Neural cell (in vitro differentiated cells): ENCODE measurements at regions not wholly inside any gene's neighbourhood (a gene's known extent, or its start where the extent isn't known, plus 50 kb on each side); places are given as distances from the start of the nearest gene placed in this dataset.

Experiments used
- H2AFZ ChIP-seq: fragments of 200-600, 300-800 bp; sonication (generic), shearing (Covaris generic); 2 replicates; pipeline ENCODE4 v1.6.0; 2014; ENCODE audit warnings: low read depth, mild to moderate bottlenecking, antibody characterized with exemption, low read length, moderate library complexity
- H3F3A ChIP-seq: fragments of 200-600 bp; shearing (Covaris generic); 2 replicates; pipeline ENCODE4 v1.6.1; 2016; ENCODE audit warnings: mild to moderate bottlenecking, moderate library complexity, mixed read lengths, antibody characterized with exemption, low read length; ENCODE audit not compliant: insufficient read depth, poor library complexity, severe bottlenecking
- H3K27ac ChIP-seq: fragments of 200-600, 300-800 bp; sonication (generic), shearing (Covaris generic); 2 replicates; pipeline ENCODE4 v1.5.1; 2014; ENCODE audit warnings: mild to moderate bottlenecking, low read length, moderate library complexity
- H3K27me3 ChIP-seq: fragments of 300-800, 200-600 bp; sonication (generic), shearing (Covaris generic); 2 replicates; pipeline ENCODE4 v1.6.0; 2014; ENCODE audit warnings: mild to moderate bottlenecking, low read depth, low read length, moderate library complexity; ENCODE audit not compliant: insufficient read depth
- H3K36me3 ChIP-seq: fragments of 300-800, 200-600 bp; sonication (generic), shearing (Covaris generic); 2 replicates; pipeline ENCODE4 v1.5.1; 2014; ENCODE audit warnings: mild to moderate bottlenecking, antibody characterized with exemption, low read length, moderate library complexity; ENCODE audit not compliant: insufficient read depth
- H3K4me2 ChIP-seq: fragments of 300-800, 200-600 bp; sonication (generic), shearing (Covaris generic); 2 replicates; pipeline ENCODE4 v1.6.0; 2014; ENCODE audit warnings: mild to moderate bottlenecking, low read length
- H3K4me3 ChIP-seq: fragments of 300-800, 200-600 bp; sonication (generic), shearing (Covaris generic); 2 replicates; pipeline ENCODE4 v1.5.1; 2014; ENCODE audit warnings: mild to moderate bottlenecking, low read length, moderate library complexity
- H3K79me2 ChIP-seq: fragments of 200-600 bp; shearing (Covaris generic); replicated peaks from 2 replicates; pipeline ENCODE4 v1.6.0; 2014; ENCODE audit warnings: mild to moderate bottlenecking, low read length, moderate library complexity; ENCODE audit not compliant: insufficient read depth
- H3K9ac ChIP-seq: fragments of 300-800, 200-600 bp; sonication (generic), shearing (Covaris generic); 2 replicates; pipeline ENCODE4 v1.6.1; 2016; ENCODE audit warnings: mild to moderate bottlenecking, low read length, mixed read lengths
- H3K9me2 ChIP-seq: fragments of 200-600 bp; shearing (Covaris generic); 2 replicates; pipeline ENCODE4 v1.6.1; 2016; ENCODE audit warnings: mild to moderate bottlenecking, low read length, mixed read lengths; ENCODE audit not compliant: insufficient read depth
- H3K9me3 ChIP-seq: fragments of 200-600, 300-800 bp; sonication (generic), shearing (Covaris generic); 2 replicates; pipeline ENCODE4 v1.6.1; 2016; ENCODE audit warnings: mild to moderate bottlenecking, mixed run types, low read length, moderate library complexity, mixed read lengths
- H4K20me1 ChIP-seq: fragments of 200-600 bp; shearing (Covaris generic); 2 replicates; pipeline ENCODE4 v1.6.1; 2016; ENCODE audit warnings: mild to moderate bottlenecking, mixed run types; ENCODE audit not compliant: insufficient read depth
- EP300 ChIP-seq: fragments of 450-650 bp; conservative IDR thresholded peaks from 2 replicates; pipeline ENCODE4 v1.6.1; 2014; ENCODE audit warnings: antibody characterized with exemption, mild to moderate bottlenecking, moderate library complexity; ENCODE audit not compliant: poor library complexity, severe bottlenecking
- EZH2 ChIP-seq: fragments of 200-600, 300-800 bp; shearing (Covaris generic), sonication (generic); IDR thresholded peaks from 2 replicates; pipeline ENCODE4 v1.6.1; 2014; ENCODE audit warnings: antibody characterized with exemption, low read length, borderline replicate concordance, mild to moderate bottlenecking; ENCODE audit not compliant: insufficient read depth, poor library complexity, severe bottlenecking
- MXI1 ChIP-seq: fragments of 450-650 bp; conservative IDR thresholded peaks from 2 replicates; pipeline ENCODE4 v1.6.1; 2014; ENCODE audit warnings: antibody characterized with exemption, mild to moderate bottlenecking; ENCODE audit not compliant: poor library complexity, severe bottlenecking
- POLR2AphosphoS5 ChIP-seq: IDR thresholded peaks from 2 replicates; pipeline ENCODE4 v1.6.1; 2012
- RAD21 ChIP-seq: fragments of 450-650 bp; conservative IDR thresholded peaks from 2 replicates; pipeline ENCODE4 v1.6.1; 2014; ENCODE audit warnings: antibody characterized with exemption, mild to moderate bottlenecking, moderate library complexity
- REST ChIP-seq: IDR thresholded peaks from 2 replicates; pipeline ENCODE4 v1.6.1; 2012; ENCODE audit warnings: borderline replicate concordance
- SMC3 ChIP-seq: fragments of 450-650 bp; conservative IDR thresholded peaks from 2 replicates; pipeline ENCODE4 v1.6.1; 2014; ENCODE audit warnings: antibody characterized with exemption, mild to moderate bottlenecking, moderate library complexity; ENCODE audit not compliant: poor library complexity
- TAF1 ChIP-seq: IDR thresholded peaks from 2 replicates; pipeline ENCODE4 v1.6.1; 2012; ENCODE audit warnings: low read depth
- TF ChIP-seq, protein P1 (sequence below): fragments of 450-650 bp; IDR thresholded peaks from 2 replicates; pipeline ENCODE4 v1.5.1; 2014; ENCODE audit warnings: antibody characterized with exemption, mild to moderate bottlenecking, moderate library complexity; ENCODE audit not compliant: poor library complexity, severe bottlenecking

GRCh38 chr2:193382583-193382982, 1187.8 kb upstream of the TMEFF2 start:
- Histone ChIP-seq H3K9me3 (no peaks in the 10 kb centered on the region), H3K9ac (no peak overlapping the region), H3K36me3 (no peaks in the 10 kb centered on the region), H3K4me3 (no peak overlapping the region), H3K27ac (no peak overlapping the region), H3F3A (no peaks in the 10 kb centered on the region), H2AFZ (no peak overlapping the region), H3K9me2 (no peaks in the 10 kb centered on the region), H4K20me1 (no peaks in the 10 kb centered on the region), H3K27me3 (no peaks in the 10 kb centered on the region), H3K79me2 (no peaks in the 10 kb centered on the region), H3K4me2 (no peak overlapping the region)
- TF ChIP-seq MXI1 (no peak), RAD21 (no peak), EZH2 (no peak), POLR2AphosphoS5 (no peak), EP300 (no peak), SMC3 (no peak), TAF1 (no peak), REST (no peak)
- TF ChIP-seq, protein P1, sequence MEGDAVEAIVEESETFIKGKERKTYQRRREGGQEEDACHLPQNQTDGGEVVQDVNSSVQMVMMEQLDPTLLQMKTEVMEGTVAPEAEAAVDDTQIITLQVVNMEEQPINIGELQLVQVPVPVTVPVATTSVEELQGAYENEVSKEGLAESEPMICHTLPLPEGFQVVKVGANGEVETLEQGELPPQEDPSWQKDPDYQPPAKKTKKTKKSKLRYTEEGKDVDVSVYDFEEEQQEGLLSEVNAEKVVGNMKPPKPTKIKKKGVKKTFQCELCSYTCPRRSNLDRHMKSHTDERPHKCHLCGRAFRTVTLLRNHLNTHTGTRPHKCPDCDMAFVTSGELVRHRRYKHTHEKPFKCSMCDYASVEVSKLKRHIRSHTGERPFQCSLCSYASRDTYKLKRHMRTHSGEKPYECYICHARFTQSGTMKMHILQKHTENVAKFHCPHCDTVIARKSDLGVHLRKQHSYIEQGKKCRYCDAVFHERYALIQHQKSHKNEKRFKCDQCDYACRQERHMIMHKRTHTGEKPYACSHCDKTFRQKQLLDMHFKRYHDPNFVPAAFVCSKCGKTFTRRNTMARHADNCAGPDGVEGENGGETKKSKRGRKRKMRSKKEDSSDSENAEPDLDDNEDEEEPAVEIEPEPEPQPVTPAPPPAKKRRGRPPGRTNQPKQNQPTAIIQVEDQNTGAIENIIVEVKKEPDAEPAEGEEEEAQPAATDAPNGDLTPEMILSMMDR: no peak

DNA sequence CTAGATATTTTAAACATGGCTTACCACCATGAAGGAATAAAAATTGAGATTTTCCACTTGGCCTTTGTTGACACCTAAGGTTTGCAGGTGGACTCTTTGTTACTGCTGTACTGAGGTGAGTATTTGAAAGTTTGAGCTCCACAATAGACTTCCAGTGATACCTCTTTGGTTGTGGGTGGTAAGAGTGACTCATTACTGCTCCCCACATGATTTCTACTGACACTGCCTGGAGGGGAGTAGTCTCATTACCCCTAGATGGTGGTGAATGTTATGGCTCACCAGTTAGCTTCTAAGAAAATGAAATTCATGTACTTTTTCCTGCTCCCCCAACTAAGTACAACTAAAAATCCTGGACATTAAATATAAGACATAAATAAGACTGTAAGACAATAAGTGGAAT, 1183.1 kb upstream of the TMEFF2 start:
- Histone ChIP-seq H3K27me3 (no peaks in the 10 kb centered on the region), H3K4me2 (no peak overlapping the region), H3K79me2 (no peaks in the 10 kb centered on the region), H3K9me3 (no peaks in the 10 kb centered on the region), H2AFZ (no peak overlapping the region), H3K36me3 (no peaks in the 10 kb centered on the region), H3F3A (no peaks in the 10 kb centered on the region), H3K4me3 (no peak overlapping the region), H4K20me1 (no peaks in the 10 kb centered on the region), H3K27ac (no peak overlapping the region), H3K9me2 (no peaks in the 10 kb centered on the region), H3K9ac (no peak overlapping the region)
- TF ChIP-seq REST: no peak
- TF ChIP-seq RAD21: no peak
- TF ChIP-seq, protein P1: no peak
- no peak for TF ChIP-seq TAF1
- TF ChIP-seq EP300: no peak
- no peak for TF ChIP-seq EZH2
- no peak for TF ChIP-seq SMC3
- no peak for TF ChIP-seq MXI1
- no peak for TF ChIP-seq POLR2AphosphoS5
